OCI-LY3 (cell line): ENCODE measurements at regions not wholly inside any gene's neighbourhood (a gene's known extent, or its start where the extent isn't known, plus 50 kb on each side); places are given as distances from the start of the nearest gene placed in this dataset.

Experiments
- H2AFZ ChIP-seq: fragments of 200-600, 300-600 bp; shearing (Covaris generic); 2 replicates; pipeline ENCODE4 v1.6.0; 2014; ENCODE audit warnings: antibody characterized with exemption, low read depth, low read length
- H3K27ac ChIP-seq: fragments of 200-600, 300-600 bp; sonication (generic); 2 replicates; pipeline ENCODE4 v1.5.1; 2014; ENCODE audit warnings: mild to moderate bottlenecking, low read length, moderate library complexity, mixed read lengths
- H3K27me3 ChIP-seq: fragments of 200-600, 300-600 bp; sonication (generic); 2 replicates; pipeline ENCODE4 v1.6.1; 2014; ENCODE audit warnings: low read depth, low read length, mixed read lengths
- H3K36me3 ChIP-seq: fragments of 200-600, 300-600 bp; sonication (generic); replicated peaks from 2 replicates; pipeline ENCODE3; 2014; ENCODE audit warnings: low read depth, low read length, mixed read lengths
- H3K4me1 ChIP-seq: fragments of 300-600, 200-600 bp; sonication (generic); 2 replicates; pipeline ENCODE4 v1.6.1; 2014; ENCODE audit warnings: low read length, mixed read lengths
- H3K4me2 ChIP-seq: fragments of 200-600, 300-600 bp; sonication (generic); 2 replicates; pipeline ENCODE4 v1.6.1; 2014; ENCODE audit warnings: low read length, mixed read lengths
- H3K4me3 ChIP-seq: fragments of 300-600, 200-600 bp; sonication (generic); 2 replicates; pipeline ENCODE4 v1.5.1; 2014; ENCODE audit warnings: antibody characterized with exemption, mild to moderate bottlenecking, low read length, moderate library complexity
- H3K79me2 ChIP-seq: fragments of 300-600, 200-600 bp; shearing (Covaris generic); 2 replicates; pipeline ENCODE4 v1.6.1; 2014; ENCODE audit warnings: mild to moderate bottlenecking, low read length, mixed read lengths
- H3K9ac ChIP-seq: fragments of 300-600, 200-600 bp; shearing (Covaris generic); 2 replicates; pipeline ENCODE4 v1.6.0; 2014; ENCODE audit warnings: mild to moderate bottlenecking, low read length, moderate library complexity
- H3K9me3 ChIP-seq: fragments of 200-600, 300-600 bp; shearing (Covaris generic); 2 replicates; pipeline ENCODE4 v1.6.1; 2014; ENCODE audit warnings: low read length, mixed read lengths; ENCODE audit not compliant: insufficient read depth
- H4K20me1 ChIP-seq: fragments of 200-600, 300-600 bp; sonication (generic); 2 replicates; pipeline ENCODE4 v1.6.1; 2016; ENCODE audit warnings: low read length, mixed read lengths; ENCODE audit not compliant: insufficient read depth
- CTCF ChIP-seq: fragments of 200-600, 300-600 bp; sonication (generic); IDR thresholded peaks from 2 replicates; pipeline ENCODE4 v1.5.1; 2014; ENCODE audit warnings: antibody characterized with exemption, low read length, low read depth
- EZH2phosphoT487 ChIP-seq: fragments of 200-600 bp; shearing (Covaris generic); IDR thresholded peaks from 2 replicates; pipeline ENCODE4 v1.6.1; 2018; ENCODE audit warnings: antibody characterized with exemption, mixed run types, low read depth

- H3K27ac ChIP-seq = no peak overlapping the region
- H3K4me1 ChIP-seq = no peaks in the 10 kb centered on the region
- no peak overlapping the region for H3K4me2 ChIP-seq
- H3K79me2 ChIP-seq = no peaks in the 10 kb centered on the region
- TF ChIP-seq CTCF = peak; percentile 65
- TF ChIP-seq EZH2phosphoT487 = no peak
- H3K9me3 ChIP-seq = no peaks in the 10 kb centered on the region
- H3K4me3 ChIP-seq = no peak overlapping the region
- no peaks in the 10 kb centered on the region for H4K20me1 ChIP-seq
- H2AFZ ChIP-seq = peak overlapping the region; percentile 50; the same call in 1 of the 2 replicates
- no peak overlapping the region for H3K9ac ChIP-seq
- no peaks in the 10 kb centered on the region for H3K27me3 ChIP-seq
- H3K36me3 ChIP-seq = no peaks in the 10 kb centered on the region
Observed at GRCh38 chr6:141988954-141989705, 143.6 kb upstream of the GJE1 start.

GRCh38 chr6:141988327-141988726 lies 144.4 kb upstream of the GJE1 start:
- H3K27ac ChIP-seq = no peak overlapping the region
- TF ChIP-seq EZH2phosphoT487 = no peak
- TF ChIP-seq CTCF = no peak
- H3K4me3 ChIP-seq = no peak overlapping the region
- no peak overlapping the region for H3K9ac ChIP-seq
- no peak overlapping the region for H2AFZ ChIP-seq
- H3K27me3 ChIP-seq = no peaks in the 10 kb centered on the region
- no peak overlapping the region for H3K4me2 ChIP-seq
- H3K79me2 ChIP-seq = no peaks in the 10 kb centered on the region
- H4K20me1 ChIP-seq = no peaks in the 10 kb centered on the region
- no peaks in the 10 kb centered on the region for H3K36me3 ChIP-seq
- H3K4me1 ChIP-seq = no peaks in the 10 kb centered on the region
- H3K9me3 ChIP-seq = no peaks in the 10 kb centered on the region

GRCh38 chr6:141986457-141986856 lies 146.3 kb upstream of the GJE1 start:
- Histone ChIP-seq H3K9me3 (no peaks in the 10 kb centered on the region), H3K27me3 (no peaks in the 10 kb centered on the region), H3K27ac (no peak overlapping the region), H4K20me1 (no peaks in the 10 kb centered on the region), H3K79me2 (no peaks in the 10 kb centered on the region), H3K4me3 (no peak overlapping the region), H3K4me1 (no peaks in the 10 kb centered on the region), H3K4me2 (no peak overlapping the region), H2AFZ (no peak overlapping the region), H3K36me3 (no peaks in the 10 kb centered on the region), H3K9ac (no peak overlapping the region)
- TF ChIP-seq EZH2phosphoT487 = no peak
- TF ChIP-seq CTCF = no peak

- Histone ChIP-seq H3K79me2 (no peaks in the 10 kb centered on the region), H3K9ac (no peak overlapping the region), H3K4me1 (no peaks in the 10 kb centered on the region), H3K9me3 (no peaks in the 10 kb centered on the region), H4K20me1 (no peaks in the 10 kb centered on the region), H2AFZ (no peak overlapping the region), H3K4me2 (no peak overlapping the region), H3K4me3 (no peak overlapping the region), H3K27ac (no peak overlapping the region), H3K27me3 (no peaks in the 10 kb centered on the region), H3K36me3 (no peaks in the 10 kb centered on the region)
- no peak for TF ChIP-seq EZH2phosphoT487
- TF ChIP-seq CTCF = no peak
Observed at GRCh38 chr6:141981190-141981589, 151.5 kb upstream of the GJE1 start.
